8988T (cell line): ENCODE measurements at regions not wholly inside any gene's neighbourhood (a gene's known extent, or its start where the extent isn't known, plus 50 kb on each side); places are given as distances from the start of the nearest gene placed in this dataset.
A peak's percentile ranks its signal among the peaks of the same experiment; 100 is the strongest.

Source experiments
- DNase-seq: peaks from one replicate; pipeline ENCODE4 v3.0.0; 2011

GRCh38 chr11:19394525-19395016, 153.8 kb upstream of the E2F8 start:
- DNase-seq = no peak

GRCh38 chr11:19393941-19394340, 153.2 kb upstream of the E2F8 start:
- no peak for DNase-seq

DNA sequence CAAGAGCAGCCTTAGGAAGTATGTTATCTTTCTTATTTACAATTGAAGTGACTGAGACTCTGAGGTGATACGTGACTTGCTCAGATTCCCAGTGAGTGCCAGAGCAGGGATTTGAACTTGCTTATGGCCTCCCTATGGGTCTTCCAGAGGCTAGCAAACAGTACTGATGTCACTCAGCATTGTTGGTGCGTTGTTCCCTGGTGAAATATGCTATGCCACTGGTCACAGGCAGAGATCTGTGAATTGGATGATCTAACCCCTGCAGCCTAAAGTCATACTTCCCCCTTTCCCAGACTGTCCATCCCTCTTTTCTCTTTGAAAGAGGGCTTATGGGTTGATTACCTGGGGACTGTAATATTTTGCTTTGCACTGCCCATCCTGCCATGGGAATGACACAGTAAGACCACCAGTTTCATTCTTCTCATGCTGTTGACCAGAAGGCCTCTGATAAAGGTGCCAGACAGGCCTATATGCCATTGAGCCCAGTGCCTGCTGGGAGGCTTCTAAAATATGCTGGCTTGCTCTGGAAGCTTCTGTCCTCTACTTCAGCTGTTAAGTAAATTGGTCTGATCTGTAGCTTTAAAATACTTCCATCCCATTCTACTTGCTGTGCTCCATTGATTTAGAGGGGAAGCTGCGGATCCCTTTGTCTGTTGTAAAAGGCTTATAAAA, 152.2 kb upstream of the E2F8 start:
- DNase-seq = no peak

GRCh38 chr11:19392321-19392720, 151.6 kb upstream of the E2F8 start:
- DNase-seq = no peak

- DNase-seq = no peak
Measured at GRCh38 chr11:19391652-19392051, 150.9 kb upstream of the E2F8 start.

DNA sequence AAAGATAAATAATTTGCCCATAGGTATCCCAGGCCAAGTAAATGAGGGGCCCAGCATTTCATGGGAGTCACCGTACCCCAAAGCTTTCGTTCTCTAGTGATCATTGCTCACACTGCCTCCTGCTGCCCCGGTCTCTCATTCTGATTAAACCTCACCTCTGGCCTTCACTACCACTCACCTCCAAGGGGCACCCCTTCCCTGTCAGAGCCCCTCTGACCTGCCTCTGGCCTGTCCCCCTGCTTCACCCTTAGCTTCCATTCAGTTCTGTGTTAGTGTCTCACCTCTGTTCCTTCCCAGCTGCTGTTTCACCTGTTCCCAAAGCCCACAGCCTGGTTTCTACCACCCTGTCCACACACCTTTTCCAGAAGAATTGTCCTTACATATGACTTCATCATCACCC, 150.3 kb upstream of the E2F8 start:
- DNase-seq = no peak

GRCh38 chr11:19389787-19390303, 149.1 kb upstream of the E2F8 start:
- DNase-seq = no peak

- DNase-seq = no peak
Measured at GRCh38 chr11:19382131-19382611, 141.4 kb upstream of the E2F8 start.

- DNase-seq = peak; percentile 21
Measured at GRCh38 chr11:19380375-19380774, 139.6 kb upstream of the E2F8 start.

GRCh38 chr11:19379465-19379864, 138.7 kb upstream of the E2F8 start:
- no peak for DNase-seq

DNA sequence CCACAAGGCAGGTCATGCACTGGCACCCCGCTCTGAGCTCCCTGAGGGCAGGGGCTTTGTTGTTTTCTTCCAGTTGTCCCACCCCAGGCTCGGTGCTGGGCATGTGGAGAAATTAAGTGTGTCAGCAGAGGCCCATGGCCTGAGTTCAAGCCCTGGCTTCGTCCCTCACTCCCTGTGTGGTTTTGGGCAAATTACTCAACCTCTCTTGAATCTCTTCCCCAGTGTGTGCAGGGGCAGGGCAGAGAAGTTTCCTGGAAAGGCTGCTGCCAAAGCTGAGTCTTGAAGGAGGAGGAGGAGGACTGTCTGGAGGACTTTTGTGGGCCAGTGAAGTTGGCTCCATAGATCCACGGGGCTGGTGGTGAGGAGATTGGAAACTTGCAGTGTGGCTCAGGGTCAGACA, 138.1 kb upstream of the E2F8 start:
- DNase-seq = no peak

DNA sequence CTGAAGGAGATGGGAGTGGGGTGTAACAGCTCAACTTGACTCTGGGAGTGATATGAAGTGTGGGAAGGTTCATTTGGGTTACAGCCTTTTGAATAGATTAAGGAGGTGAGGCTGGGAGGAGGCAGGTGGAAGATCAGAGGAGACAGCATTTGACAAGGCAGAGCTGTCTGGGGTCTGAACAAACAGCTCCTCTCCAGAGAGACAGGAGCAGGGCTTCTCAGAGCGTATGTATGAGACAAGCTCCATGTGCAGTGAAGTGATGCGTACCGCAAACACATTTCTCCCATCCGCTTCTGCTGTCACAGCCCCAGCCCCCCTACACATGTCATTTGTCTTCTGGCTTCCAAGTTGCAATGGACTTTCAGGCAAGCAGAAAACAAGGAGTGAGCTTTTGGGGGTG, 137.1 kb upstream of the E2F8 start:
- no peak for DNase-seq

DNA sequence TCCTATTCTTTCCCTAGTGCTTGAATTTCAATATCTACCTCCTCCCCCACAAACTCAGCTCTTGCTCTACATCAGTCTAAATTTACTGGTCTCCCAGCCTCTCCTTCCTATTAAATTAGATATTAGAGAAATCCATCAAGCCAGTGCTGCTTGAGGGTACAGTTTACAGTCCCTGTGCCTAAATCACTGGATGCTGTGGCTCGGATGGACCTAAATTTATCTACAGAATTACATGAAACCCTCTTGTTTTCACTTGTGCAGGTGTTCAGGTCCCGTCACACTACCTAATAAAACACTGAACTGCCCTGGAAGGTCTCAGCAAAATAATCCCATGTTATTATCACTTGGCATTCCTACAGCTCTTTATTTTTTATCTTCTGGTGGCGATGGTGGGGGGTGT, 134.7 kb upstream of the E2F8 start:
- no peak for DNase-seq

DNA sequence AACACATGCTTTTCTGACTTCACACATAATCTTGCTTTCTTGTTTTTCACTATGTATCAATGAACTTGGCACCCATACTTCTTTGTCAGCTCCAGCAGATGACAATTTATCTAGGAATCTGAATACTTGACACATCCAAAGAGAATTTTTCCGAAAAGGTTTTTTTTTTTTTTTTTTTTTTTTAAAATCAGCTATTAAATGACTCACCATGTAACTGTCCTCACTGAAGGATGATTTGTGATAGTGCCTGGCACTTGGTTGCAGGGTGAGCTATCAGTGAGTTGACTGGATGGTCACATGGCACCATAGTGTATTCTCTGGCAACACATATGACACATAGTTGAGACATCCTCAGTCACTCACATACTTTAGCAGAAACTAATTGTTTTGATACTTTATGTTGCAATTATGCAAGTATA, 133.4 kb upstream of the E2F8 start:
- peak; percentile 55 for DNase-seq

DNA sequence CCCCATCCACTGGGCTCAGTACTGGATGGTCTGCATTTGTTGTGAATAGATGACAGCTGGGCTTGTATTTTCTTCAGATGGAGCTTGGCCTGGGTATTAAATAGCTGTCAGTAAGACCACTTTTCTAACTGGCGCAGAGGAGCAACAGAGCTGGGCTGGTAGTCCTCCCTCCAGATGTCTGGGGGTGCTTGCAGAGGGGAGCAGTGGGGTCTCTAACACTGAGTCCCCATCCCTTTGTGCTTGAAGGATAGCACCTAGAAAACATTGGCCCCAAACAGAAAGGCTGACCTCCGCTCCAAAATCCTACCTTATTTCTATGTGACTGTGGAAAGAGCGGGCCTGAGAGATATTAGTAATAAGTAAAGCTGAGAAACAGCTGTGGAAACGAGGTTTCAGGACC, 131.6 kb upstream of the E2F8 start:
- DNase-seq = no peak

GRCh38 chr11:19370100-19370861, 129.5 kb upstream of the E2F8 start:
- DNase-seq = no peak

DNA sequence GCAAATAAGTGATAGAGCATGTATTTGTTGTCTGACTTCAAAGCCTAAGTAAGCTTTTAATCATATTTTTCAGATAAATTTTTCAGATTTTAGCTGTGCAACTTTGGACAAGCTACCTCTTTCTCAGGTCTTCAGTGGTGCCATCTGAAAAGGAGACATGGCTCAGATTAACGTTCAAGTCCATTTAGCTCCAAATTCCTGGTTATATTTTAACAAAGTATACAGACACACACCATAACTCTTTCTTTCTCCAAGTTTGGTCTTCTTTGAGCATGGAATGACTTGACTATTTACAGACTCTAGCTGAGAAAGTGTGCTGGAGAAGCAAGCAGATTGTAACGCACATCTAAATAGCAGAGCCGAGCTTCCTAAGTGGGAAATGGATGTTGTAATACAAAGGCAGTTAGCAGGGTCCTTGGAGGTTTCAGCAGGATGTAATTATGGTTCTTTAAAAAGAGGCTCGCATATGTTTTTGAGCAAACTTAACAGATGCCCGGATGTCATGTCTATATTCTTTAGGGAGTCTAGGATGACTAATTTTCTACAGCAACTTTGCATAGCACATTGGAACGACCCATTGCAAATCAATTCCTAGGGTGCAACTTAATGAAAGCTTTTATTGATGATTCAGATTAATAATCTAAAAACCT, 128.1 kb upstream of the E2F8 start:
- DNase-seq = no peak

DNA sequence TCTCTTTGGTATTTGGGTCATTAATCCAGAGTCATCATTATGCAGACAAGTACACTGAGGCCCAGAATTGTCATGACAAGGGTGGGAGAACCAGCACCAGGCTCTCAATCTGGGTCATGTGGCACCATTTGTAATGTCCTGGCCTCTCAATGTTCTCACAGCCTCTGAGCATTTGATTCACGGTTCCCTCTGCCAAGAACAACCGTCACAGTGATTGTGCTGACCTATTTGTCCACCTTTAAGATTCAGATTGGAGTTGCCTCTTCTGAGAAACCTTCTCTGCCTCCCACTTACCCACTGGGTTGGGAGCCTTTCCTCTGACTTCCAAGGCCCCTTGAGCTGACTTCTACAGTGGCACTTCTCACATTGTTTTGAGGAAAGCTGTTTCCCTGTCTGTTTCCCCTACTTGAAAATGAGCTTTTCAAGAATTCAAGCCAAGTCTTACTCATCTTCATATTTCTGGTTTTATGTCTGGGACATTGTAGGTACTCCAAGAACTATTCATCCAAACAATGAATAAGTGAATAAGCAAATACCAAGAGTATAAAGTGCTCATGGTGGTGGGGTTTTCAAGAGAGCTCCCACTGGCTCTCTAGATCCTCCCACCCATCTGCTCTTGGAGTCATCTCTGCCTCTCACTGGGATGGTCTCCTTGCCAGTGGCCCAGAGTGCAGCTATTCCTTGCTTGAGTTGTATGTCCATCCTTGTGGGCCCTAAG, 126.4 kb upstream of the E2F8 start:
- DNase-seq = no peak

GRCh38 chr11:19365743-19366410, 125.1 kb upstream of the E2F8 start:
- DNase-seq = no peak

DNA sequence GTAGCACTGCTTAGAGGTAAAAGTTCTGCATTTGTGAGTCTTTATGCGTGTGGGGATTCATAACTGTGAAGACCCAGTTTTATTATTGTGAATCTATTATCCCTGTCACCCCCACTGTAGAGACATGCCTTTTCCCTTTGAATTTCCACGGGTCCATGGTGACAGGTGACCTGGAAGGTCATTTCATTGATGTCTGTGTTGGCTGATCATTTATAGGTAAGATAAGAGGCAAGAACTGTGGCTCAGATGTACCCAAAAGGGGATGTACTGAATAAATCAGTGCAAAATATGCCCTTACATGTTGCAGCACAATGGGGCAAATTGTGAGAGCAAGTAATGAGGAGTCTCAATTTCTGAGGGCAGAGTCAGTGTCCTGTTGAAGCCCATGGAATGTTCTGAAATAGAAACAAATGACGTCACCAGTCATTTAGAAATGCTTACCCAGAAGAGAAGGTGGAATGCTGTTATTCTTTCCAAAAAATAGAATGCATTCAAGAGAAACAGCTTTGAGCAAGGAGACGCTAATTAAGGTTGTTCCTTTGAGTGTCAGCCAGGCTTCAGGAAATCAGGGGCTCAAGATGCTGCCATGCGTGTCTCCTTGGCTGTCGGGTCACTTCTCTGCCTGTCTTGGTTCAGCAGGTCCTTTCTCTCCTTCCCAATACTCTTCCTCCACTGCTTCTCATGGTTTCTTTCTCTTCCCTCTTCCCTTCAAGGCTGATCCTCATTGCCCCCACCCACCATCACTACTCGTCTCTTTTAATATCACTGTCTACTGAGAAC, 118.7 kb upstream of the E2F8 start:
- no peak for DNase-seq

DNA sequence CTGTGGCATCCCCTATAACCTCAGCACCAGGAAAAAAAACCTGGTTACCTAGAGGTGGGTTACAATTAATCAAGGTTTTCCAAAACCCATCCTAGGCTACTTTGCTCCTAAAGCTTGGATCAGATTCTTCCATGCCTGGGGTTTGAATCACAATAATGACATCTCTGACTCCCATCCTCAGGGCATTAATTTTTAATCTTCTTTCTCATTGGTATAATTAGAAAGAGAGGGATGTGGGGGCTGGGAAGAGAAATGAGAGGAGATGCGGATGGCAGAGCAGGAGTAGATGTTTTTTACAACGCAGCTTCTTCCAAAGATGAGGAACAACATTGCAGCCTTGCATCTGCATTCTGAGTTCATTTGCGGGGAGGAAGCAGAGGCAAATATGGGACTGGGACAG, 117.2 kb upstream of the E2F8 start:
- no peak for DNase-seq

DNA sequence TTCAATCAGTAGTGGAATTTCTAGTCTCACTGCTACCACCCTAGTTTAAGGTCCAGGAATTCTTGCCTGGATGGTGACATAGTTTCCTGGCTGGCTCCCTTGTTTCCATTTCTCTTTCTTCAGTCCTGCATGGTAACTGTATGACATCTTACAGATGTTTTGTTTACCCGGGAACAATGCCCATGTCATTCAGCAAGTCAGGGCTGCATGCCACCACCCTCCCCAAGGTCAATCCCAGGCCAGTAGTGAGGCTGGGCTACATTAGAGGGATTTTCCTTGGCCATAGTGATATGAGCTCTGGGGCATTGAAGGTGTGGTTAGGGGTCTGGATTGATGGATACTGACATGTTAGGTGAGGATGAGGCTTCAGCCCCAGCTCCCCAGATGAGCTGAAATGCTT, 114.9 kb upstream of the E2F8 start:
- DNase-seq = no peak
